ENCODE measurements at regions not wholly inside any gene's neighbourhood (a gene's known extent, or its start where the extent isn't known, plus 50 kb on each side); places are given as distances from the start of the nearest gene placed in this dataset.

DNA sequence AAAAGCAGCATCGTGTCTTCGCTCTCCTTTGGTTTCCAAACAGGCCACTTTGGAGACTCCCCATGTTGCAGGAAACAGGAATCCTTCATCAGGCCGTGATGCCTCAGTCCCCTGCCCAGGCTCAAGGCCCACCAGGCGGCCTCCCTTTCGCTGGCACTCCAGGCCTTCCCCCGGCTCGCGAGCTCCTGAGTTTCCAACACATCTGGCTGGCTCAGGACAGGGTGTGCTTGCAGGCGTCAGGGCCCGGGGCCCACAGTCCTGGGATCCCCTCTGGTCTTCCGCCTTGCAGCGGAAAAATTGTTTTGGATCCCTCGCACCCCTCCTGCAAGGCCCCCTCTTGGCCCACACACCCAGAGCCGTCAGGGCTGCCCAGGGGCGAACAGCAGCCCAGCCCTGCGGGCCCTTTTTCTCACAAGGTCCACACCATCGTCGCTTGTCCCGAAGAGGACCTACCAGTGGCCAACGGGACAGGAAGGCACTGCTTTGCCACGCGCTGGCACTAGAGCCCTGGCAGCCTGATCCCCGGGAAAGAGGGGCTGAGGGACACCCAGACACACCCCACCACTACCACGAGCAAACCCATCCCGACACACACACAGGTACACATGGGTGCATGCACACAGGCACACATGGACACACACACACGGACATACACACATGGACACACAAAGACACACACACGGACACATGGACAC is 1930.9 kb upstream of the DEFB115 start:
- TF ChIP-seq, protein P1, sequence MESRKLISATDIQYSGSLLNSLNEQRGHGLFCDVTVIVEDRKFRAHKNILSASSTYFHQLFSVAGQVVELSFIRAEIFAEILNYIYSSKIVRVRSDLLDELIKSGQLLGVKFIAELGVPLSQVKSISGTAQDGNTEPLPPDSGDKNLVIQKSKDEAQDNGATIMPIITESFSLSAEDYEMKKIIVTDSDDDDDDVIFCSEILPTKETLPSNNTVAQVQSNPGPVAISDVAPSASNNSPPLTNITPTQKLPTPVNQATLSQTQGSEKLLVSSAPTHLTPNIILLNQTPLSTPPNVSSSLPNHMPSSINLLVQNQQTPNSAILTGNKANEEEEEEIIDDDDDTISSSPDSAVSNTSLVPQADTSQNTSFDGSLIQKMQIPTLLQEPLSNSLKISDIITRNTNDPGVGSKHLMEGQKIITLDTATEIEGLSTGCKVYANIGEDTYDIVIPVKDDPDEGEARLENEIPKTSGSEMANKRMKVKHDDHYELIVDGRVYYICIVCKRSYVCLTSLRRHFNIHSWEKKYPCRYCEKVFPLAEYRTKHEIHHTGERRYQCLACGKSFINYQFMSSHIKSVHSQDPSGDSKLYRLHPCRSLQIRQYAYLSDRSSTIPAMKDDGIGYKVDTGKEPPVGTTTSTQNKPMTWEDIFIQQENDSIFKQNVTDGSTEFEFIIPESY (IDR thresholded peaks at IDR 0.05; ENCODE audit: borderline replicate concordance, low read depth) = no peak
- TF ChIP-seq, protein P2, sequence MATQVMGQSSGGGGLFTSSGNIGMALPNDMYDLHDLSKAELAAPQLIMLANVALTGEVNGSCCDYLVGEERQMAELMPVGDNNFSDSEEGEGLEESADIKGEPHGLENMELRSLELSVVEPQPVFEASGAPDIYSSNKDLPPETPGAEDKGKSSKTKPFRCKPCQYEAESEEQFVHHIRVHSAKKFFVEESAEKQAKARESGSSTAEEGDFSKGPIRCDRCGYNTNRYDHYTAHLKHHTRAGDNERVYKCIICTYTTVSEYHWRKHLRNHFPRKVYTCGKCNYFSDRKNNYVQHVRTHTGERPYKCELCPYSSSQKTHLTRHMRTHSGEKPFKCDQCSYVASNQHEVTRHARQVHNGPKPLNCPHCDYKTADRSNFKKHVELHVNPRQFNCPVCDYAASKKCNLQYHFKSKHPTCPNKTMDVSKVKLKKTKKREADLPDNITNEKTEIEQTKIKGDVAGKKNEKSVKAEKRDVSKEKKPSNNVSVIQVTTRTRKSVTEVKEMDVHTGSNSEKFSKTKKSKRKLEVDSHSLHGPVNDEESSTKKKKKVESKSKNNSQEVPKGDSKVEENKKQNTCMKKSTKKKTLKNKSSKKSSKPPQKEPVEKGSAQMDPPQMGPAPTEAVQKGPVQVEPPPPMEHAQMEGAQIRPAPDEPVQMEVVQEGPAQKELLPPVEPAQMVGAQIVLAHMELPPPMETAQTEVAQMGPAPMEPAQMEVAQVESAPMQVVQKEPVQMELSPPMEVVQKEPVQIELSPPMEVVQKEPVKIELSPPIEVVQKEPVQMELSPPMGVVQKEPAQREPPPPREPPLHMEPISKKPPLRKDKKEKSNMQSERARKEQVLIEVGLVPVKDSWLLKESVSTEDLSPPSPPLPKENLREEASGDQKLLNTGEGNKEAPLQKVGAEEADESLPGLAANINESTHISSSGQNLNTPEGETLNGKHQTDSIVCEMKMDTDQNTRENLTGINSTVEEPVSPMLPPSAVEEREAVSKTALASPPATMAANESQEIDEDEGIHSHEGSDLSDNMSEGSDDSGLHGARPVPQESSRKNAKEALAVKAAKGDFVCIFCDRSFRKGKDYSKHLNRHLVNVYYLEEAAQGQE (IDR thresholded peaks at IDR 0.05; ENCODE audit: low read depth, low read length) = no peak
- TF ChIP-seq POLR2AphosphoS5 (IDR thresholded peaks at IDR 0.05; ENCODE audit: low read depth, low read length) (no peak), NFIC (IDR thresholded peaks at IDR 0.05; ENCODE audit: borderline replicate concordance) (no peak)
- TF ChIP-seq, protein P3, sequence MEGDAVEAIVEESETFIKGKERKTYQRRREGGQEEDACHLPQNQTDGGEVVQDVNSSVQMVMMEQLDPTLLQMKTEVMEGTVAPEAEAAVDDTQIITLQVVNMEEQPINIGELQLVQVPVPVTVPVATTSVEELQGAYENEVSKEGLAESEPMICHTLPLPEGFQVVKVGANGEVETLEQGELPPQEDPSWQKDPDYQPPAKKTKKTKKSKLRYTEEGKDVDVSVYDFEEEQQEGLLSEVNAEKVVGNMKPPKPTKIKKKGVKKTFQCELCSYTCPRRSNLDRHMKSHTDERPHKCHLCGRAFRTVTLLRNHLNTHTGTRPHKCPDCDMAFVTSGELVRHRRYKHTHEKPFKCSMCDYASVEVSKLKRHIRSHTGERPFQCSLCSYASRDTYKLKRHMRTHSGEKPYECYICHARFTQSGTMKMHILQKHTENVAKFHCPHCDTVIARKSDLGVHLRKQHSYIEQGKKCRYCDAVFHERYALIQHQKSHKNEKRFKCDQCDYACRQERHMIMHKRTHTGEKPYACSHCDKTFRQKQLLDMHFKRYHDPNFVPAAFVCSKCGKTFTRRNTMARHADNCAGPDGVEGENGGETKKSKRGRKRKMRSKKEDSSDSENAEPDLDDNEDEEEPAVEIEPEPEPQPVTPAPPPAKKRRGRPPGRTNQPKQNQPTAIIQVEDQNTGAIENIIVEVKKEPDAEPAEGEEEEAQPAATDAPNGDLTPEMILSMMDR (IDR thresholded peaks at IDR 0.05) = no peak
